ENCODE measurements at regions not wholly inside any gene's neighbourhood (a gene's known extent, or its start where the extent isn't known, plus 50 kb on each side); places are given as distances from the start of the nearest gene placed in this dataset.

DNA sequence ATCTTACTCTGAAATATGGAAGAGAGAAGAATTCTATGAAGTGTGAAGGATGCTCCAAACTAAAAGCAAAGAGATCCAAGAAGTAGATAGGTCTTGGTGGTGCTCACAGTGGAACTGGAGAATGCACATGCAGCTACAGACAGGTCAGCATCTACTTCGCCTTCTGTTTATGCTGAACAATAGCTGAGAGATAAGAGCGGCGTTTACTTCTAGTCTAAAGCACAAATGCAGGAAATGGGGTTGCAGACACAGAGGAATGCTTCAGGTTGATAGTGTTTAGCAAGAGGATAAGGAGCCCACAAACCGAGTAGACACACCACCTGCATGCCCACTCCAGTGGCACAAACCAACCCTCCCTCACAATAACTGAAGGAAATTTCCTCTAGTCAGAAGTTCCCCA, 180.0 kb upstream of the RGMB start:
- H3K27me3 Mint-ChIP-seq = peaks cover 0 to 3% of the 10 kb centered on the region in 2 donors
- Histone ChIP-seq H3K4me1 (ENCODE audit: control insufficient read depth in 1 of 2, extremely low read depth in 1 of 2, insufficient read depth in 2 of 2, low read length in 2 of 2) (no peaks in the 10 kb centered on the region), H3K27me3 (replicated peaks in 1 of 2; ENCODE audit: control insufficient read depth in 2 of 2, extremely low read depth in 1 of 2, insufficient read depth in 2 of 2, low read length in 1 of 2) (no peaks in the 10 kb centered on the region), H3K36me3 (ENCODE audit: control insufficient read depth in 2 of 2, extremely low read depth in 1 of 2, insufficient read depth in 1 of 2, low read length in 1 of 2) (no peaks in the 10 kb centered on the region), H3K4me3 (ENCODE audit: control insufficient read depth in 1 of 2, extremely low read depth in 1 of 2, low read length in 1 of 2) (no peak overlapping the region), H3K9me3 (no peaks in the 10 kb centered on the region), H3K27ac (ENCODE audit: low read length) (no peak overlapping the region)
- 57% methylated on average over 1 of the region's 4 CpGs for WGBS (ENCODE audit: insufficient coverage)
- ChIA-PET CTCF (no interaction called here), POLR2A (no interaction called here)
- ATAC-seq (replicated peaks in 1 of 4) (no peak), DNase-seq (no peak)
- H3K27ac Mint-ChIP-seq = no peak overlapping the region
- H3K4me3 Mint-ChIP-seq = no peak overlapping the region
- H3K36me3 Mint-ChIP-seq = no peaks in the 10 kb centered on the region
- no peaks in the 10 kb centered on the region for H3K4me1 Mint-ChIP-seq
- H3K9me3 Mint-ChIP-seq = peaks cover 3 to 5% (median 5%) of the 10 kb centered on the region in 3 donors

DNA sequence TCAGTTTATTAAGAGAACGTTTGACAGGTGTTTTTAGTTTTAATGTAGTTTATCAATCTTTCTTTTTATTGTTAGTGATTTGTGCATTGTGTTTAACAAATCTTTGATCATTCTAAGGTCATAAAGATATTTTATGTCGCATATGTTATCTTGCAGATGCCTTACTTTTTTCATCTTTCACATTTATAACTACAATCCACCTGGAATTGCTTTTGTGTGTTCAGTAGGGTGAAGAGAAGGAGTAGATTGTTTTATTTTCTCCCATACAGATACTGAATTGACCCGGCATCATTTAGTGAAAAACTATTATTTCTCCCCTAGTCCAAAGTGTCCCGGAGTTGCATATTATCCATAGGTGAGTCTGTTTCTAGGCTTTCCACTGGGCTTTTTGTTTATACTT, 179.4 kb upstream of the RGMB start:
- H3K36me3 Mint-ChIP-seq = no peaks in the 10 kb centered on the region
- H3K4me1 Mint-ChIP-seq = no peaks in the 10 kb centered on the region
- H3K4me3 ChIP-seq (ENCODE audit: control insufficient read depth in 1 of 2, extremely low read depth in 1 of 2, low read length in 1 of 2) = no peak overlapping the region
- H3K9me3 ChIP-seq = no peaks in the 10 kb centered on the region
- H3K27me3 ChIP-seq (replicated peaks in 1 of 2; ENCODE audit: control insufficient read depth in 2 of 2, extremely low read depth in 1 of 2, insufficient read depth in 2 of 2, low read length in 1 of 2) = no peaks in the 10 kb centered on the region
- ChIA-PET CTCF (no interaction called here), POLR2A (interaction anchor here in 1 of 2 donors (0.6 kb wide), 1 partner anchor 243 kb away, joined by 4 read pairs; no protein-coding TSS in a partner anchor)
- H3K27ac Mint-ChIP-seq = no peak overlapping the region
- H3K27me3 Mint-ChIP-seq = peaks cover 0 to 3% of the 10 kb centered on the region in 2 donors
- no CpG with 5 or more reads among the region's 4 CpGs for WGBS (ENCODE audit: insufficient coverage)
- H3K4me1 ChIP-seq (ENCODE audit: control insufficient read depth in 1 of 2, extremely low read depth in 1 of 2, insufficient read depth in 2 of 2, low read length in 2 of 2) = no peaks in the 10 kb centered on the region
- ATAC-seq (replicated peaks in 1 of 4) (no peak), DNase-seq (no peak)
- no peak overlapping the region for H3K4me3 Mint-ChIP-seq
- no peak overlapping the region for H3K27ac ChIP-seq (ENCODE audit: low read length)
- H3K36me3 ChIP-seq (ENCODE audit: control insufficient read depth in 2 of 2, extremely low read depth in 1 of 2, insufficient read depth in 1 of 2, low read length in 1 of 2) = no peaks in the 10 kb centered on the region
- H3K9me3 Mint-ChIP-seq = peaks cover 3 to 5% (median 5%) of the 10 kb centered on the region in 3 donors

DNA sequence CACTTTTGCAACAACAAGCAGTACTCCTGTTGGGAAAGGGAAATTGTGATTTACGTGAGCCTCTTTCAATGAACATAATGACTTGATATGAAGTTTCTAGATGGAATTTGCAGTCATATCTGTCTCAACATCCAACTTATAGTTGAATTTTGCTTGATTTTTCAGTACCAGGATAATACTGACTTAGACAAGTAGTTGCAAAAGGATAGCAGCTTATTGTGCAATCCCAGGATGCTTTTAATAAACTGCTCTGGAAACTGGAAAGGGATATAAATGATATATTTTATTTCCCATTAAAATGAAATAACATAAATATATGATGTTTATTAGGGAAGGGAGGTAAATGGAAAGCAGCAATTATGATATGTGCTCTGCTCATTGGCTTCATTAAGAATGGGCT, 174.4 kb upstream of the RGMB start:
- H3K27me3 Mint-ChIP-seq = peaks cover 0 to 4% of the 10 kb centered on the region in 2 donors
- no peaks in the 10 kb centered on the region for H3K4me1 Mint-ChIP-seq
- no peaks in the 10 kb centered on the region for H3K27me3 ChIP-seq (replicated peaks in 1 of 2; ENCODE audit: control insufficient read depth in 2 of 2, extremely low read depth in 1 of 2, insufficient read depth in 2 of 2, low read length in 1 of 2)
- no peaks in the 10 kb centered on the region for H3K9me3 ChIP-seq
- DNase-seq (no peak), ATAC-seq (replicated peaks in 1 of 4) (no peak)
- H3K4me1 ChIP-seq (ENCODE audit: control insufficient read depth in 1 of 2, extremely low read depth in 1 of 2, insufficient read depth in 2 of 2, low read length in 2 of 2) = no peaks in the 10 kb centered on the region
- ChIA-PET POLR2A (no interaction called here), CTCF (no interaction called here)
- H3K36me3 Mint-ChIP-seq = no peaks in the 10 kb centered on the region
- no peak overlapping the region for H3K27ac ChIP-seq (ENCODE audit: low read length)
- H3K36me3 ChIP-seq (ENCODE audit: control insufficient read depth in 2 of 2, extremely low read depth in 1 of 2, insufficient read depth in 1 of 2, low read length in 1 of 2) = no peaks in the 10 kb centered on the region
- H3K9me3 Mint-ChIP-seq = peaks cover 0 to 11% (median 11%) of the 10 kb centered on the region in 3 donors
- H3K27ac Mint-ChIP-seq = no peak overlapping the region
- no CpG with 5 or more reads among the region's 1 CpG for WGBS (ENCODE audit: insufficient coverage)
- H3K4me3 Mint-ChIP-seq = no peak overlapping the region
- H3K4me3 ChIP-seq (ENCODE audit: control insufficient read depth in 1 of 2, extremely low read depth in 1 of 2, low read length in 1 of 2) = no peak overlapping the region

DNA sequence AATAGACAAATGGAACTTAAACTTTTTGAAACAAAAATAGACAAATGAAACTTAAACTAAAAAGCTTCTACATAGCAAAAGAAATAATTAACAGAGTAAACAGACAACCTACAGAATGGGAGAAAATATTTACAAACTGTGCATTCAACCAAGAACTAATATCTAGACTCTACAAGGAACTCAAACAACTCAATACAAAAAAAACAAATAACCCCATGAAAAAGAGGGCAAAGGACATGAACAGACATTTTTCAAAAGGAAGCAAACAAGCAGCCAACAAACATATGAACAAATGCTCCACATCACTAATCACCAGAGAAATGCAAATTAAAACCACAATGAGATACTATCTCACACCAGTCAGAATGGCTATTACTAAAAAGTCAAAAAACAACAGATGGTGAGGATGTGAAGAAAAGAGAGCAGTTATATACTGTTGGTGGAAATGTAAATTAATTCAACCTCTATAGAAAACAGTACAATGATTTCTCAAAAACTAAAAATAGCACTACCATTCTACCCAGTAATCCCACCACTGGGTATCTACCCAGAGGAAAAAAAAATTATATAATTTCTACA, 170.8 kb upstream of the RGMB start:
- peaks cover 0 to 11% (median 11%) of the 10 kb centered on the region in 3 donors for H3K9me3 Mint-ChIP-seq
- H3K27me3 Mint-ChIP-seq = peaks cover 0 to 4% of the 10 kb centered on the region in 2 donors
- ChIA-PET POLR2A (no interaction called here), CTCF (no interaction called here)
- no peaks in the 10 kb centered on the region for H3K4me1 Mint-ChIP-seq
- no peak overlapping the region for H3K4me3 Mint-ChIP-seq
- Histone ChIP-seq H3K27me3 (replicated peaks in 1 of 2; ENCODE audit: control insufficient read depth in 2 of 2, extremely low read depth in 1 of 2, insufficient read depth in 2 of 2, low read length in 1 of 2) (no peaks in the 10 kb centered on the region), H3K4me3 (ENCODE audit: control insufficient read depth in 1 of 2, extremely low read depth in 1 of 2, low read length in 1 of 2) (no peak overlapping the region), H3K4me1 (ENCODE audit: control insufficient read depth in 1 of 2, extremely low read depth in 1 of 2, insufficient read depth in 2 of 2, low read length in 2 of 2) (no peaks in the 10 kb centered on the region), H3K9me3 (no peaks in the 10 kb centered on the region), H3K27ac (ENCODE audit: low read length) (no peak overlapping the region), H3K36me3 (ENCODE audit: control insufficient read depth in 2 of 2, extremely low read depth in 1 of 2, insufficient read depth in 1 of 2, low read length in 1 of 2) (no peaks in the 10 kb centered on the region)
- DNase-seq (no peak), ATAC-seq (replicated peaks in 1 of 4) (no peak)
- no peak overlapping the region for H3K27ac Mint-ChIP-seq
- H3K36me3 Mint-ChIP-seq = no peaks in the 10 kb centered on the region

DNA sequence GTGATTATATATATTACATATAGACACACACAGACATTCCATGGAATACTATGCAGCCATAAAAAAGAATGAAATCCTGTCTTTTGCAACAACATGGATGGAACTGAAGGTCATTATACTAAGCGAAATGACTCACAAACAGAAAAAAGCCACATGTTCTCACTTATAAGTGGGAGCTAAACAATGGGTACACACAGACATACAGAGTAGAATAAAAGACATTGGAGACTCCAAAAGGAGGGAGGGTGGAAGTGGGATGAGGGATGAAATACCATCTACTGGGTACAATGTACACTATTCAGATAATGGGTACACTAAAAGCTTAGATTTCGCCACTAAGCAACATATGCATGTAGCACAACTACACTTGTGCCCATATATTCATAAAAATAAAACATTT, 170.0 kb upstream of the RGMB start:
- POLR2A ChIA-PET = no interaction called here

DNA sequence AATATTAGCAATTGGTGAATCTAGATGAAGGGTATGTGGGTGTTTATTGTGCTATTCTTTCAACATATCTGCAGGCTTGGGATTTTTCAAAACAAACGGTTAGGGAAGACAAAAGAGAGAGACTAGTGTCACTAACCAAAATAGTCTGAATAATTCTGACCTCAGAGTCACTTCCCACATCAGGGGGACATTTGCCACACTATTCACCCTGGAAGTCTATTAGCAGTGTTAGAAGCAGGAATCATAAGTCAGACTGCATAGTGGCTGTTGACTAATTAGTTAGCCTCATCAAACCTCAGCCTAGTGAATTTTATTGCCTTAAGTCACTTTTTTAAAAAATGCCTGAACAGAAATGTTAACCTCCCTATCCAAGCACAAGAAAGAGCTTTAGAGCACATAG, 169.2 kb upstream of the RGMB start:
- ATAC-seq (replicated peaks in 1 of 4) (no peak), DNase-seq (no peak)
- Mint-ChIP-seq H3K4me1 (no peaks in the 10 kb centered on the region), H3K27ac (no peak overlapping the region), H3K27me3 (peaks cover 0 to 4% of the 10 kb centered on the region in 2 donors), H3K36me3 (no peaks in the 10 kb centered on the region), H3K9me3 (peaks cover 0 to 11% (median 11%) of the 10 kb centered on the region in 3 donors), H3K4me3 (no peak overlapping the region)
- H3K36me3 ChIP-seq (ENCODE audit: control insufficient read depth in 2 of 2, extremely low read depth in 1 of 2, insufficient read depth in 1 of 2, low read length in 1 of 2) = no peaks in the 10 kb centered on the region
- H3K4me1 ChIP-seq (ENCODE audit: control insufficient read depth in 1 of 2, extremely low read depth in 1 of 2, insufficient read depth in 2 of 2, low read length in 2 of 2) = no peaks in the 10 kb centered on the region
- WGBS (ENCODE audit: insufficient coverage) = no CpG with 5 or more reads among the region's 1 CpG
- H3K4me3 ChIP-seq (ENCODE audit: control insufficient read depth in 1 of 2, extremely low read depth in 1 of 2, low read length in 1 of 2) = no peak overlapping the region
- no peaks in the 10 kb centered on the region for H3K27me3 ChIP-seq (replicated peaks in 1 of 2; ENCODE audit: control insufficient read depth in 2 of 2, extremely low read depth in 1 of 2, insufficient read depth in 2 of 2, low read length in 1 of 2)
- no peak overlapping the region for H3K27ac ChIP-seq (ENCODE audit: low read length)
- no peaks in the 10 kb centered on the region for H3K9me3 ChIP-seq
- CTCF ChIA-PET = interaction anchor here (0.5 to 0.8 kb wide), 2 partner anchors 8 to 110 kb away, joined by 4 read pairs; no protein-coding TSS in a partner anchor
- POLR2A ChIA-PET = no interaction called here

More for the DNA sequence above, 170.0 kb upstream of the RGMB start:
- Histone ChIP-seq H3K36me3 (ENCODE audit: control insufficient read depth in 2 of 2, extremely low read depth in 1 of 2, insufficient read depth in 1 of 2, low read length in 1 of 2) (no peaks in the 10 kb centered on the region), H3K27me3 (replicated peaks in 1 of 2; ENCODE audit: control insufficient read depth in 2 of 2, extremely low read depth in 1 of 2, insufficient read depth in 2 of 2, low read length in 1 of 2) (no peaks in the 10 kb centered on the region), H3K4me3 (ENCODE audit: control insufficient read depth in 1 of 2, extremely low read depth in 1 of 2, low read length in 1 of 2) (no peak overlapping the region), H3K4me1 (ENCODE audit: control insufficient read depth in 1 of 2, extremely low read depth in 1 of 2, insufficient read depth in 2 of 2, low read length in 2 of 2) (no peaks in the 10 kb centered on the region), H3K9me3 (no peaks in the 10 kb centered on the region), H3K27ac (ENCODE audit: low read length) (no peak overlapping the region)
- Mint-ChIP-seq H3K36me3 (no peaks in the 10 kb centered on the region), H3K27ac (no peak overlapping the region), H3K4me1 (no peaks in the 10 kb centered on the region), H3K9me3 (peaks cover 0 to 11% (median 11%) of the 10 kb centered on the region in 3 donors), H3K4me3 (no peak overlapping the region), H3K27me3 (peaks cover 0 to 4% of the 10 kb centered on the region in 2 donors)
- CTCF ChIA-PET = interaction anchor here in 1 of 2 donors (0.6 to 0.8 kb wide), 2 partner anchors 9 to 34 kb away, joined by 3 to 4 read pairs; no protein-coding TSS in a partner anchor
- WGBS (ENCODE audit: insufficient coverage) = no CpG with 5 or more reads among the region's 2 CpGs
- no peak for ATAC-seq (replicated peaks in 1 of 4)
- no peak for DNase-seq
